ENCODE measurements at regions not wholly inside any gene's neighbourhood (a gene's known extent, or its start where the extent isn't known, plus 50 kb on each side); places are given as distances from the start of the nearest gene placed in this dataset.

DNA sequence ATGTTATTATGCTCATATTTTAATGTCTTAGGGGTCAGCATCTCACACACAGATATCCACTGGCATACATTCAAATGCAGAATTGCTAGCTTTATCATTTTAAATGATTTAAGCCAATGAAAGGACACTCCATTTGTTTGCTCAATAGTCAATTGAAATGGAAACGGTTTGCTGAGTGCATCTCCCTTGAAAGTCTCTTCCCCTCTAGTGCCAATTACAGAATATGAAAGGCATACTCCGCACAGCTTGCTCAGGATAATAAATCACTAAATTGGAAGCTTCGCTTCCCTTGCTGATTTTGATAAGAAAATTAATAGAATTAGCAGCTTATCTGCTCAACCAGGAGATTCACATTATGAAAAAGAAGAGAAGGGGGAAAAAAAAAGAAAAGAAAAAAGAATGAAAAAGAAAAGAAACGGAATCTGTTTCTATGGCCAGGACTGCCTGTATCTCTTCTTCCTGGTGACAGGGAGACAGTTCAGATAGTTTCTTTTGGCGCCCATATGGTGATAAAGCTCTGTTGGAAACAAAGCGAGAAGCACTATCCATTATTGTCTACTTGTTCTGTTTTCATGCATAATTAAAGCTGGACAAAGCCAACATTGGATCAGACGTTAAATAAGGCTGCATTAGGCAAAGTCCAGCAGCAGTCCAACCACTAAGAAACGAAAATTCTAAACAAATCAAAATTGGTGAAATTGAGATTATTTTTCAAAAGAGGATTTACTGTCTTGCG is 225.0 kb downstream of the GXYLT1 start:
- TF ChIP-seq POLR2AphosphoS5 (IDR thresholded peaks at IDR 0.05) (no peak), POLR2A (IDR thresholded peaks at IDR 0.05) (no peak)
- TF ChIP-seq, protein P1, sequence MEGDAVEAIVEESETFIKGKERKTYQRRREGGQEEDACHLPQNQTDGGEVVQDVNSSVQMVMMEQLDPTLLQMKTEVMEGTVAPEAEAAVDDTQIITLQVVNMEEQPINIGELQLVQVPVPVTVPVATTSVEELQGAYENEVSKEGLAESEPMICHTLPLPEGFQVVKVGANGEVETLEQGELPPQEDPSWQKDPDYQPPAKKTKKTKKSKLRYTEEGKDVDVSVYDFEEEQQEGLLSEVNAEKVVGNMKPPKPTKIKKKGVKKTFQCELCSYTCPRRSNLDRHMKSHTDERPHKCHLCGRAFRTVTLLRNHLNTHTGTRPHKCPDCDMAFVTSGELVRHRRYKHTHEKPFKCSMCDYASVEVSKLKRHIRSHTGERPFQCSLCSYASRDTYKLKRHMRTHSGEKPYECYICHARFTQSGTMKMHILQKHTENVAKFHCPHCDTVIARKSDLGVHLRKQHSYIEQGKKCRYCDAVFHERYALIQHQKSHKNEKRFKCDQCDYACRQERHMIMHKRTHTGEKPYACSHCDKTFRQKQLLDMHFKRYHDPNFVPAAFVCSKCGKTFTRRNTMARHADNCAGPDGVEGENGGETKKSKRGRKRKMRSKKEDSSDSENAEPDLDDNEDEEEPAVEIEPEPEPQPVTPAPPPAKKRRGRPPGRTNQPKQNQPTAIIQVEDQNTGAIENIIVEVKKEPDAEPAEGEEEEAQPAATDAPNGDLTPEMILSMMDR (IDR thresholded peaks at IDR 0.05) = no peak
